RWPE2 (cell line): ENCODE measurements at regions not wholly inside any gene's neighbourhood (a gene's known extent, or its start where the extent isn't known, plus 50 kb on each side); places are given as distances from the start of the nearest gene placed in this dataset.

Source experiments
- ATAC-seq: fragments of 200-7000 bp; cut with Tn5 transposase; 3 replicates; pipeline ENCODE4 v1.9.1; 2021; ENCODE audit warnings: low read depth
- DNase-seq: peaks from one replicate; pipeline ENCODE4 v3.0.0-alpha.2; 2020; ENCODE audit warnings: low spot score
- H3K27ac ChIP-seq: fragments of 450-650 bp; 2 replicates; pipeline ENCODE4 v1.5.1; 2017; ENCODE audit warnings: mild to moderate bottlenecking; ENCODE audit not compliant: poor library complexity, severe bottlenecking
- H3K27me3 ChIP-seq: fragments of 250-450 bp; sonication (Bioruptor Pico); 2 replicates; pipeline ENCODE4 v1.5.1; 2021; ENCODE audit warnings: mild to moderate bottlenecking, moderate library complexity; ENCODE audit not compliant: insufficient read depth, poor library complexity, severe bottlenecking
- H3K36me3 ChIP-seq: fragments of 250-450 bp; sonication (Bioruptor Pico); 2 replicates; pipeline ENCODE4 v1.5.1; 2020; ENCODE audit warnings: low read depth, mild to moderate bottlenecking, moderate library complexity
- H3K4me1 ChIP-seq: fragments of 250-450 bp; sonication (Bioruptor Pico); 2 replicates; pipeline ENCODE4 v1.5.1; 2021; ENCODE audit warnings: mild to moderate bottlenecking, moderate library complexity; ENCODE audit not compliant: insufficient read depth, poor library complexity, severe bottlenecking
- H3K4me3 ChIP-seq: fragments of 250-450 bp; sonication (Bioruptor Pico); 2 replicates; pipeline ENCODE4 v1.5.1; 2021; ENCODE audit warnings: mild to moderate bottlenecking, moderate library complexity; ENCODE audit not compliant: severe bottlenecking
- H3K9me3 ChIP-seq: fragments of 250-450 bp; sonication (Bioruptor Pico); 2 replicates; pipeline ENCODE4 v1.5.1; 2021; ENCODE audit warnings: mild to moderate bottlenecking, moderate library complexity; ENCODE audit not compliant: severe bottlenecking
- CTCF ChIP-seq: fragments of 450-650 bp; IDR thresholded peaks from one replicate; pipeline ENCODE4 v1.5.1; 2017; ENCODE audit warnings: mild to moderate bottlenecking, moderate library complexity; ENCODE audit not compliant: poor library complexity, severe bottlenecking

GRCh38 chr5:111643499-111643898 is 113.5 kb downstream of the NREP start:
- no peak for ATAC-seq
- Histone ChIP-seq H3K27ac (no peak overlapping the region), H3K27me3 (no peaks in the 10 kb centered on the region), H3K4me1 (peaks cover 12% of the 10 kb centered on the region), H3K4me3 (no peak overlapping the region), H3K36me3 (no peaks in the 10 kb centered on the region), H3K9me3 (peaks cover 11% of the 10 kb centered on the region)
- no peak for DNase-seq
- TF ChIP-seq CTCF: no peak

GRCh38 chr5:111641533-111642233 is 115.3 kb downstream of the NREP start:
- no peaks in the 10 kb centered on the region for H3K27me3 ChIP-seq
- ATAC-seq (peak; percentile 88), DNase-seq (no peak)

DNA sequence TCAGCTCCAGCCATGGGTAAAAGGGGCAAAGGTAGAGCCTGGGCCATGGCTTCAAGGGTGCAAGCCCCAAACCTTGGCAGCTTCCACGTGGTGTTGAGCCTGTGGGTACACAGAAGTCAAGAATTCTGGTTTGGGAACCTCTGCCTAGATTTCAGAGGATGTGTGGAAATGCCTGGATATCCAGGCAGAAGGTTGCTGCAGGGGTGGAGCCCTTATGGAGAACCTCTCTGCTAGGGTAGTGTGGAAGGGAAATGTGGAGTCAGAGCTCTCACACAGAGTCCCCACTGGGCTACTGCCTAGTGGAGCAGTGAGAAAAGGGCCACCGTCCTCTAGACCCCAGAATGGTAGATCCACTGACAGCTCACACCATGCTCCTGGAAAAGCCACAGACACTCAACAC is 117.1 kb downstream of the NREP start:
- ATAC-seq (no peak), DNase-seq (no peak)
- Histone ChIP-seq H3K4me1 (peaks cover 12% of the 10 kb centered on the region), H3K36me3 (no peaks in the 10 kb centered on the region), H3K4me3 (no peak overlapping the region), H3K27ac (no peak overlapping the region), H3K27me3 (no peaks in the 10 kb centered on the region), H3K9me3 (peaks cover 11% of the 10 kb centered on the region)
- TF ChIP-seq CTCF: no peak

More at GRCh38 chr5:111641533-111642233, 115.3 kb downstream of the NREP start:
- no peaks in the 10 kb centered on the region for H3K36me3 ChIP-seq
- H3K4me3 ChIP-seq: no peak overlapping the region
- TF ChIP-seq CTCF: no peak
- H3K27ac ChIP-seq: peak overlapping the region; percentile 46
- peaks cover 12% of the 10 kb centered on the region for H3K4me1 ChIP-seq
- peaks cover 11% of the 10 kb centered on the region for H3K9me3 ChIP-seq

DNA sequence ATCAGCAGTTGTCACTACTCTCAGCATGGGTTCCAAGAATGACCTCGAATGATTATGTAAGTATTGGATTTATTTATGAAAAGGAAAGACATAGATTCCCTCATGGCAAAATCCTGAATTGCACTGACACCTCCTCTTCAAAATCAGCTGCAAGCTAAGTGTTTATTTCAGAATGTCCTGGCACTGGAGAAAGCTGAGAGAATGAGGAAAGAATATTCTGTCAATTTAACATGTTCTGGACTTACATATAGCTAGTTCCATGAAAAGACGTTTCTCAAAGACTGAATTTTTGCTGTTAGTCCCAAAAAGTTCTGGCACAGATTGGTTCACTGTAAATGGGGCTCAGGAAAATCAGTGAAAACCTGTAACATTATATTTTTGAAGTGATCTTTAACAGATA is 120.3 kb downstream of the NREP start:
- Histone ChIP-seq H3K4me1 (peaks cover 6% of the 10 kb centered on the region), H3K27me3 (no peaks in the 10 kb centered on the region), H3K9me3 (peaks cover 11% of the 10 kb centered on the region), H3K4me3 (no peak overlapping the region), H3K36me3 (no peaks in the 10 kb centered on the region), H3K27ac (no peak overlapping the region)
- TF ChIP-seq CTCF: no peak
- DNase-seq (no peak), ATAC-seq (no peak)

- DNase-seq (no peak), ATAC-seq (no peak; the same call in 2 of the 3 replicates)
- no peak for TF ChIP-seq CTCF
- Histone ChIP-seq H3K4me3 (no peak overlapping the region), H3K9me3 (peaks cover 11% of the 10 kb centered on the region), H3K27ac (no peak overlapping the region), H3K4me1 (peaks cover under 1% of the 10 kb centered on the region), H3K36me3 (no peaks in the 10 kb centered on the region), H3K27me3 (no peaks in the 10 kb centered on the region)
Measured at GRCh38 chr5:111635916-111636570, 121.0 kb downstream of the NREP start.
